ENCODE measurements at regions not wholly inside any gene's neighbourhood (a gene's known extent, or its start where the extent isn't known, plus 50 kb on each side); places are given as distances from the start of the nearest gene placed in this dataset.

DNA sequence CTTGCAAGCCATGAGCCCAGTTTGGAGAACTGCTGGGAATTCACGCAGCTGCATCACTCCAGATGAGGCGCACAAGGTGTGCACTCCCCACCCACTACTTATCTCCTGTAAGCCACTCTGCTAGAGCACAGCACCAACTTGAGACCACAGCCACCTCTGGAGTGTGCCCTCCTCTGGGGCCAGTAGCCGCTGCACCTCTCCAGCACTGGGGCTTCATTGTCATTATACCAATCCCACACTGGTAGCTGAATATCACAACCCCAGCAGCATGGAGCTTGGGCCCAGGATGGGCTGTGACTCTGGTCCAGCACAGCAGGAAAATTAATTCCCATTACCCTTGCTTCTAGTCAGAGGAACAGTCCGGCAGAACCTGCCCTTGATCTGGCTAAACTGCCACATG is 125.6 kb downstream of the LSM5 start:
- TF ChIP-seq FOSL2 (IDR thresholded peaks at IDR 0.05; ENCODE audit: borderline replicate concordance, low read depth) (no peak), FOXM1 (IDR thresholded peaks at IDR 0.05; ENCODE audit: low read depth) (no peak), EP300 (IDR thresholded peaks at IDR 0.05; ENCODE audit: borderline replicate concordance in 1 of 2, low read depth in 1 of 2, low read length in 1 of 2) (no peak), SIN3A (IDR thresholded peaks at IDR 0.05; ENCODE audit: borderline replicate concordance, low read depth, low read length) (no peak), EZH2phosphoT487 (IDR thresholded peaks at IDR 0.05; ENCODE audit: borderline replicate concordance, low read depth) (no peak), POLR2AphosphoS5 (IDR thresholded peaks at IDR 0.05; ENCODE audit: low read depth, low read length) (no peak), CHD2 (IDR thresholded peaks at IDR 0.05; ENCODE audit: low read length, partially characterized antibody) (no peak), RAD21 (IDR thresholded peaks at IDR 0.05; ENCODE audit: low read length) (no peak), ELF1 (IDR thresholded peaks at IDR 0.05) (no peak), GABPA (IDR thresholded peaks at IDR 0.05; ENCODE audit: low read depth) (no peak), RFX5 (IDR thresholded peaks at IDR 0.05; ENCODE audit: low read length) (no peak)
- TF ChIP-seq, protein P1, sequence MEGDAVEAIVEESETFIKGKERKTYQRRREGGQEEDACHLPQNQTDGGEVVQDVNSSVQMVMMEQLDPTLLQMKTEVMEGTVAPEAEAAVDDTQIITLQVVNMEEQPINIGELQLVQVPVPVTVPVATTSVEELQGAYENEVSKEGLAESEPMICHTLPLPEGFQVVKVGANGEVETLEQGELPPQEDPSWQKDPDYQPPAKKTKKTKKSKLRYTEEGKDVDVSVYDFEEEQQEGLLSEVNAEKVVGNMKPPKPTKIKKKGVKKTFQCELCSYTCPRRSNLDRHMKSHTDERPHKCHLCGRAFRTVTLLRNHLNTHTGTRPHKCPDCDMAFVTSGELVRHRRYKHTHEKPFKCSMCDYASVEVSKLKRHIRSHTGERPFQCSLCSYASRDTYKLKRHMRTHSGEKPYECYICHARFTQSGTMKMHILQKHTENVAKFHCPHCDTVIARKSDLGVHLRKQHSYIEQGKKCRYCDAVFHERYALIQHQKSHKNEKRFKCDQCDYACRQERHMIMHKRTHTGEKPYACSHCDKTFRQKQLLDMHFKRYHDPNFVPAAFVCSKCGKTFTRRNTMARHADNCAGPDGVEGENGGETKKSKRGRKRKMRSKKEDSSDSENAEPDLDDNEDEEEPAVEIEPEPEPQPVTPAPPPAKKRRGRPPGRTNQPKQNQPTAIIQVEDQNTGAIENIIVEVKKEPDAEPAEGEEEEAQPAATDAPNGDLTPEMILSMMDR (IDR thresholded peaks at IDR 0.05), result no peak
- TF ChIP-seq, protein P2, sequence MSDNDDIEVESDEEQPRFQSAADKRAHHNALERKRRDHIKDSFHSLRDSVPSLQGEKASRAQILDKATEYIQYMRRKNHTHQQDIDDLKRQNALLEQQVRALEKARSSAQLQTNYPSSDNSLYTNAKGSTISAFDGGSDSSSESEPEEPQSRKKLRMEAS (IDR thresholded peaks at IDR 0.05; ENCODE audit: low read depth), result no peak
- TF ChIP-seq, protein P3, sequence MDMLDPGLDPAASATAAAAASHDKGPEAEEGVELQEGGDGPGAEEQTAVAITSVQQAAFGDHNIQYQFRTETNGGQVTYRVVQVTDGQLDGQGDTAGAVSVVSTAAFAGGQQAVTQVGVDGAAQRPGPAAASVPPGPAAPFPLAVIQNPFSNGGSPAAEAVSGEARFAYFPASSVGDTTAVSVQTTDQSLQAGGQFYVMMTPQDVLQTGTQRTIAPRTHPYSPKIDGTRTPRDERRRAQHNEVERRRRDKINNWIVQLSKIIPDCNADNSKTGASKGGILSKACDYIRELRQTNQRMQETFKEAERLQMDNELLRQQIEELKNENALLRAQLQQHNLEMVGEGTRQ (IDR thresholded peaks at IDR 0.05; ENCODE audit: borderline replicate concordance, low read depth, low read length), result no peak

Measured in SK-N-SH (cell line).